ENCODE measurements at regions not wholly inside any gene's neighbourhood (a gene's known extent, or its start where the extent isn't known, plus 50 kb on each side); places are given as distances from the start of the nearest gene placed in this dataset.

GRCh38 chr2:136328207-136328795 is 210.4 kb upstream of the CXCR4 start:
- no peak for TF ChIP-seq CTCF (optimal IDR thresholded peaks at IDR 0.05 in 1 of 3, IDR thresholded peaks at IDR 0.05 in 1 of 3, conservative IDR thresholded peaks at IDR 0.05 in 1 of 3; ENCODE audit: extremely low read depth in 1 of 3, insufficient read depth in 2 of 3, low read length in 3 of 3)
- no peak for TF ChIP-seq EZH2 (IDR thresholded peaks at IDR 0.05; ENCODE audit: low read length)
- Histone ChIP-seq H3K4me1 (ENCODE audit: control insufficient read depth, extremely low read depth, insufficient read depth, low read length) (no peaks in the 10 kb centered on the region), H3K4me2 (ENCODE audit: control insufficient read depth, extremely low read depth, insufficient read depth, low read depth, low read length) (no peak overlapping the region), H3K27me3 (ENCODE audit: control insufficient read depth, extremely low read depth, insufficient read depth, low read length) (no peaks in the 10 kb centered on the region), H3K4me3 (ENCODE audit: control insufficient read depth in 2 of 3, extremely low read depth in 1 of 3, insufficient read depth in 2 of 3, low read depth in 1 of 3, low read length in 3 of 3) (no peak overlapping the region), H2AFZ (ENCODE audit: control insufficient read depth, low read length) (no peak overlapping the region), H3K79me2 (ENCODE audit: control insufficient read depth, insufficient read depth, low read length) (no peaks in the 10 kb centered on the region), H3K9me1 (ENCODE audit: control insufficient read depth, extremely low read depth, insufficient read depth, low read length) (no peaks in the 10 kb centered on the region), H3K27ac (ENCODE audit: control insufficient read depth, insufficient read depth, low read length) (no peak overlapping the region), H3K36me3 (ENCODE audit: control insufficient read depth in 2 of 2, extremely low read depth in 1 of 2, insufficient read depth in 2 of 2, low read length in 2 of 2) (no peaks in the 10 kb centered on the region), H3K9ac (ENCODE audit: control insufficient read depth, extremely low read depth, insufficient read depth, low read length) (no peak overlapping the region), H3K9me3 (ENCODE audit: control insufficient read depth, low read depth, low read length) (no peaks in the 10 kb centered on the region), H4K20me1 (ENCODE audit: control insufficient read depth, extremely low read depth, insufficient read depth, low read length) (no peaks in the 10 kb centered on the region)
- FAIRE-seq (no peak), DNase-seq (ENCODE audit: low read depth, low spot score) (no peak)
- dilution Hi-C loops (cut with MboI; ENCODE audit: extremely low pct_ligation_motif_present, low sequenced_read_pairs) = no loop called here

GRCh38 chr2:136327162-136327852 is 209.4 kb upstream of the CXCR4 start:
- dilution Hi-C loops (cut with MboI; ENCODE audit: extremely low pct_ligation_motif_present, low sequenced_read_pairs) = no loop called here
- Histone ChIP-seq H2AFZ (ENCODE audit: control insufficient read depth, low read length) (no peak overlapping the region), H4K20me1 (ENCODE audit: control insufficient read depth, extremely low read depth, insufficient read depth, low read length) (no peaks in the 10 kb centered on the region), H3K36me3 (ENCODE audit: control insufficient read depth in 2 of 2, extremely low read depth in 1 of 2, insufficient read depth in 2 of 2, low read length in 2 of 2) (no peaks in the 10 kb centered on the region), H3K9me3 (ENCODE audit: control insufficient read depth, low read depth, low read length) (no peaks in the 10 kb centered on the region), H3K4me2 (ENCODE audit: control insufficient read depth, extremely low read depth, insufficient read depth, low read depth, low read length) (no peak overlapping the region), H3K9me1 (ENCODE audit: control insufficient read depth, extremely low read depth, insufficient read depth, low read length) (no peaks in the 10 kb centered on the region), H3K4me3 (ENCODE audit: control insufficient read depth in 2 of 3, extremely low read depth in 1 of 3, insufficient read depth in 2 of 3, low read depth in 1 of 3, low read length in 3 of 3) (no peak overlapping the region), H3K4me1 (ENCODE audit: control insufficient read depth, extremely low read depth, insufficient read depth, low read length) (no peaks in the 10 kb centered on the region), H3K9ac (ENCODE audit: control insufficient read depth, extremely low read depth, insufficient read depth, low read length) (no peak overlapping the region), H3K79me2 (ENCODE audit: control insufficient read depth, insufficient read depth, low read length) (no peaks in the 10 kb centered on the region), H3K27ac (ENCODE audit: control insufficient read depth, insufficient read depth, low read length) (no peak overlapping the region), H3K27me3 (ENCODE audit: control insufficient read depth, extremely low read depth, insufficient read depth, low read length) (no peaks in the 10 kb centered on the region)
- no peak for FAIRE-seq
- TF ChIP-seq EZH2 (IDR thresholded peaks at IDR 0.05; ENCODE audit: low read length) = no peak
- TF ChIP-seq CTCF (optimal IDR thresholded peaks at IDR 0.05 in 1 of 3, IDR thresholded peaks at IDR 0.05 in 1 of 3, conservative IDR thresholded peaks at IDR 0.05 in 1 of 3; ENCODE audit: extremely low read depth in 1 of 3, insufficient read depth in 2 of 3, low read length in 3 of 3) = no peak
- no peak for DNase-seq (ENCODE audit: low read depth, low spot score)

Data from keratinocyte (primary cell).